Upper lobe of right lung (tissue), 1 donor: ENCODE measurements at regions not wholly inside any gene's neighbourhood (a gene's known extent, or its start where the extent isn't known, plus 50 kb on each side); places are given as distances from the start of the nearest gene placed in this dataset.

ENCODE experiments used
- ATAC-seq: fragments of 200-7000 bp; cut with Tn5 transposase; one replicate; pipeline ENCODE4 v1.9.1; 2020; ENCODE audit warnings: mild to moderate bottlenecking, moderate library complexity
- DNase-seq: peaks from one replicate; pipeline ENCODE4 v3.0.0-alpha.2; 2020
- H3K27ac ChIP-seq: fragments of 200-600 bp; one replicate; pipeline ENCODE4 v1.8.0; 2022
- H3K27me3 ChIP-seq: fragments of 200-600 bp; one replicate; pipeline ENCODE4 v1.8.0; 2022; ENCODE audit warnings: mild to moderate bottlenecking
- H3K36me3 ChIP-seq: fragments of 200-600 bp; one replicate; pipeline ENCODE4 v1.8.0; 2022
- H3K4me1 ChIP-seq: fragments of 200-600 bp; one replicate; pipeline ENCODE4 v1.8.0; 2022
- H3K4me3 ChIP-seq: fragments of 200-600 bp; one replicate; pipeline ENCODE4 v1.8.0; 2022; ENCODE audit warnings: mild to moderate bottlenecking
- H3K9me3 ChIP-seq: fragments of 200-600 bp; one replicate; pipeline ENCODE4 v1.8.0; 2022
- intact Hi-C: fragments of 100-400 bp; cut with DNase I; formaldehyde crosslinking; loops from one replicate; pipeline ENCODE4 v1.11.0; 2022
- TF ChIP-seq, protein P1 (sequence below): fragments of 200-600 bp; IDR thresholded peaks from one replicate; pipeline ENCODE4 v1.8.0; 2022; ENCODE audit warnings: antibody characterized with exemption
- donor health status: DM: no; HTN: yes; CAD: no; lungs with severe emphysema.

DNA sequence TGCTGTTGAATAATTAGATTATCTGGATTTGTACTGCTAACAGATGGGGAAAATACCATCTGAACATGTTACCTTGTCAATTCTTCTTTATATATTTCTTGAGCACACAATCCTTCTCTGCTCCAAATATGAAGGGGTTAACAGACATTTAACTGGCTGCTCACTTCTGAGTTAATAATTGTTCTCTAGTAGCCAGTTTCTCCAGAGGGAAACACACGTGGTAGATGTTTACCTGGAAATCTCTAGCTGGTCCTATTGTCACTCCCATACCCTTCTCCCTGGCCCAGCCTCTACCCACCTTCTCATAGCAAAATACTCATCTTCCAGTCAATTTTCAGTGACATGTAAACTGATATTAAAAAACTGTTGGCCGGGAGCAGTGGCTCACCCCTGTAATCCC is 101.5 kb upstream of the ZNF462 start:
- Histone ChIP-seq H3K27ac (no peak overlapping the region), H3K4me3 (no peak overlapping the region), H3K36me3 (no peaks in the 10 kb centered on the region), H3K27me3 (no peaks in the 10 kb centered on the region), H3K4me1 (no peaks in the 10 kb centered on the region), H3K9me3 (no peaks in the 10 kb centered on the region)
- ATAC-seq (no peak), DNase-seq (no peak)
- TF ChIP-seq, protein P1, sequence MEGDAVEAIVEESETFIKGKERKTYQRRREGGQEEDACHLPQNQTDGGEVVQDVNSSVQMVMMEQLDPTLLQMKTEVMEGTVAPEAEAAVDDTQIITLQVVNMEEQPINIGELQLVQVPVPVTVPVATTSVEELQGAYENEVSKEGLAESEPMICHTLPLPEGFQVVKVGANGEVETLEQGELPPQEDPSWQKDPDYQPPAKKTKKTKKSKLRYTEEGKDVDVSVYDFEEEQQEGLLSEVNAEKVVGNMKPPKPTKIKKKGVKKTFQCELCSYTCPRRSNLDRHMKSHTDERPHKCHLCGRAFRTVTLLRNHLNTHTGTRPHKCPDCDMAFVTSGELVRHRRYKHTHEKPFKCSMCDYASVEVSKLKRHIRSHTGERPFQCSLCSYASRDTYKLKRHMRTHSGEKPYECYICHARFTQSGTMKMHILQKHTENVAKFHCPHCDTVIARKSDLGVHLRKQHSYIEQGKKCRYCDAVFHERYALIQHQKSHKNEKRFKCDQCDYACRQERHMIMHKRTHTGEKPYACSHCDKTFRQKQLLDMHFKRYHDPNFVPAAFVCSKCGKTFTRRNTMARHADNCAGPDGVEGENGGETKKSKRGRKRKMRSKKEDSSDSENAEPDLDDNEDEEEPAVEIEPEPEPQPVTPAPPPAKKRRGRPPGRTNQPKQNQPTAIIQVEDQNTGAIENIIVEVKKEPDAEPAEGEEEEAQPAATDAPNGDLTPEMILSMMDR: no peak
- intact Hi-C loops: no loop called here

DNA sequence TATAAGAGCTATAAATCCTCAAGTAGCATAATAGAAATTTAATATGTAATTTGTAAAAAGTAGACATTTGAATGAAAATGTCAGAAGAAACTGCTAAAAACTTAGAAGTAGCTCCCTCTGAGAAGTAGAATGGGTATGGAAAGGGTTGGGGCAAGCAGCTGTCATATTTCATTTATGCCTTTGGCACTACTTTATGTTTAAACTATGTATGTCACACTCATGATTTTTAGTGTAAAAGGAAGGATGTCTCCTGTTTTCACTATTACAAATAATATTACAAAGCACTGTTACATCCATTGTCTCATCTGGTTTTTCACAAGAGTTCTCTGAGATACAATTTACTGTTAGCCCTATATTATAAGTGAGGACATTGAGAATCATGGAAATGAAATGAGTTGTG is 96.3 kb upstream of the ZNF462 start:
- Histone ChIP-seq H3K27me3 (no peaks in the 10 kb centered on the region), H3K4me1 (no peaks in the 10 kb centered on the region), H3K27ac (no peak overlapping the region), H3K4me3 (no peak overlapping the region), H3K36me3 (no peaks in the 10 kb centered on the region), H3K9me3 (no peaks in the 10 kb centered on the region)
- no peak for DNase-seq
- TF ChIP-seq, protein P1: no peak
- no peak for ATAC-seq
- intact Hi-C loops: no loop called here

DNA sequence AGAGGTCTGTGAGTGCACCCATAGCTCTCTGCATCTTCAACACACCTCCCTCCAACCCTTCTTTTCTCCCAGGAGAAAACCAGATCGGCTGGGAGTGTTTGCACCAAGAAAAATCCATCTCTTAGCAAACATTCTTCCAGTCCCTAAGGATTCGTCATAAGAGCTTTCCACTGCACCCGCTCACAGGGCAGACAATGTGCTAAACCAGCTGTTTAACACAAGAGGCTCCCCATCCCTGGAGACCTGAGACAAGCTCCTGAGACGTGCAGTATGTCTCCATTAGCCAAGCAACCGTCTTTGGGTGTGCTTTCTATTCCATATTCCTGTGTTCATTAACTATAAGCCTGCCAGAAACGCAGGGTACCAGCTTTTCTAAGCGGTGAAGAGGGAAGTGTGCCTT is 93.6 kb upstream of the ZNF462 start:
- intact Hi-C loops: no loop called here
- H3K36me3 ChIP-seq: no peaks in the 10 kb centered on the region
- TF ChIP-seq, protein P1: no peak
- H3K4me3 ChIP-seq: no peak overlapping the region
- no peaks in the 10 kb centered on the region for H3K27me3 ChIP-seq
- ATAC-seq (no peak), DNase-seq (no peak)
- H3K27ac ChIP-seq: no peak overlapping the region
- no peaks in the 10 kb centered on the region for H3K9me3 ChIP-seq
- no peaks in the 10 kb centered on the region for H3K4me1 ChIP-seq

DNA sequence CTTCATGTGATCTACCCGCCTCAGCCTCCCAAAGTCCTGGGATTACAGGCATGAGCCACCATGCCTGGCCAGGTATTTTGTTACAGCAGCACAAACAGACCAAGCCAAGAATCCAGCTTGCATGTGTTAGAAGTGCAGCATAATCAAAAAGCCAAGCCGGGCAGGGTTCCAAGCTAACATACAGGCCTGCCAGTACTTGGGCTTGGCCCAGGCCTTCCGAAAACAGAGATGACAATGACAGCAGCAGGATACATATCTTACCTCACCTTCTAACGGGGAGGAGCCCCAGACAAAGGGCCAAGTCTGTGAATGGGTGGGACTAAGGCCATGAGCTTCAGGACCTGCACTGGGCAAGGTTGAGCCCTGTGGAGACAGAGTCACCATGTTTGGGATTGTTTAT is 91.4 kb upstream of the ZNF462 start:
- intact Hi-C loops: no loop called here
- Histone ChIP-seq H3K4me1 (no peaks in the 10 kb centered on the region), H3K27ac (no peak overlapping the region), H3K9me3 (no peaks in the 10 kb centered on the region), H3K27me3 (no peaks in the 10 kb centered on the region), H3K4me3 (no peak overlapping the region), H3K36me3 (no peaks in the 10 kb centered on the region)
- DNase-seq: no peak
- ATAC-seq: no peak
- TF ChIP-seq, protein P1: no peak

DNA sequence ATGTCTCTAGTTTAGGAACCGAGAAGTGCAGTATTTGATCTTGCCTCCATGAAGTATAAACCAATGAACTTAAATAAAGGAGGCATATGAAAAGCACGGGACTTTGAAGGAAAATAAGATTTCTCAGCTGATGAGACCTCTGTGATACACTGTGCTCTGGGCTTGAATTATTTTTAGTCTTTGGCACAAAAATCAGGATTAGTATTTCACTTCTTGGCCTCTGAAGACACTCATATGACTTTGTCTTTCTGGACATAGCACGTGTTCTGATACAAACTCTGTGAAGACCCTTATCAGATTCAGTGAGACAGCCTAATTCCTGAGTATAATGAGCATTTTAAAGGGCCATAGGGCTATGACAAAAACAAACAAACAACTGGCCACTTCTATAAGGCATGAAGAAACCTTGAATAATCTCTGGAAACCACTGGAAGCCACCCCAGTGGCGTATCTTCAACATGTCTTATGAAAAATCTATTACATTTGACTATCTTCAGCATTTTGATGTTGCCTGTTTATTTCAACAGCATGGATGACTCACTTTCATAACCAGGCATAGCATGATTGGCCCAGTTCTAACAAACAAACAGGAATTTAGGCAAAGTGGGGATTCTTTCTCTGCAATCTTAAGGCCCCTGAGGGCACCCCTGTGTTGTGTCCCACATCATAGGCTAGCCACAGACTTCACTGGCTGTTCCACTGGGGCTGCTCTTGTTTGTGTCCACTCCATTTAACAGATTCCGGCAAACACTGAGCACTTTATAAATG is 90.3 kb upstream of the ZNF462 start:
- Histone ChIP-seq H3K27ac (no peak overlapping the region), H3K36me3 (no peaks in the 10 kb centered on the region), H3K9me3 (no peaks in the 10 kb centered on the region), H3K27me3 (no peaks in the 10 kb centered on the region), H3K4me1 (no peaks in the 10 kb centered on the region), H3K4me3 (no peak overlapping the region)
- intact Hi-C loops: no loop called here
- DNase-seq (no peak), ATAC-seq (no peak)
- TF ChIP-seq, protein P1: no peak

DNA sequence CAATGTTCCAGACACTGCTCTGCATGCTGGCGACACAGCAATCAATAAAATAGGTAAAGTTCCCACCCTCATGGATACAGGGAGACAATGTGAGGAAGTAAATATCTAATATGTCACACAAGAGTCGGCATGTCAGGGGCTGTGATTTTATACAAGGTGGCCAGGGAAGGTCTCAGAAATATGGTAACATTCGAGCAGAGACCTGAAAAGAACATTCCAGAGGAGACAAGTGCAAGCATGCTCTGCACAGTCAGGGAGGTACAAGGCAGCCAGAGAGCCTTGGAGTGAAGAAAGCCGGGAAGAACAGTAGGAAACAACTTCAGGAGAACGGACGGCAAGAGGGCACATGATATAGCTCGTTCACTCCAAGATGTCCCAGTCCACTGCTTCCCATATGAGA is 89.2 kb upstream of the ZNF462 start:
- no peak for ATAC-seq
- intact Hi-C loops: no loop called here

More for the DNA sequence above, 89.2 kb upstream of the ZNF462 start:
- Histone ChIP-seq H3K9me3 (no peaks in the 10 kb centered on the region), H3K27me3 (no peaks in the 10 kb centered on the region), H3K36me3 (no peaks in the 10 kb centered on the region), H3K27ac (no peak overlapping the region), H3K4me1 (no peaks in the 10 kb centered on the region), H3K4me3 (no peak overlapping the region)
- no peak for DNase-seq
- TF ChIP-seq, protein P1: no peak
